Cardiac fibroblast (primary cell): ENCODE measurements at regions not wholly inside any gene's neighbourhood (a gene's known extent, or its start where the extent isn't known, plus 50 kb on each side); places are given as distances from the start of the nearest gene placed in this dataset.
A peak's percentile ranks its signal among the peaks of the same experiment; 100 is the strongest.

Source experiments
- DNase-seq, 2 donors: peaks; one replicate each; pipeline versions ENCODE4 v3.0.0 to v3.0.0-alpha.2; 2010; ENCODE audit warnings: low read depth in 2 of 2
- H3K4me3 ChIP-seq, 2 donors: replicated peaks in 1 of 2; 1 replicate in 1 of 2; 2 replicates in 1 of 2; pipeline ENCODE4 v1.5.1; 2011; ENCODE audit warnings: low read depth in 2 of 2, low read length in 2 of 2, mild to moderate bottlenecking in 2 of 2, moderate library complexity in 1 of 2
- TF ChIP-seq, protein P1 (sequence below): IDR thresholded peaks from one replicate; pipeline ENCODE4 v1.5.1; 2011; ENCODE audit warnings: low read depth, mild to moderate bottlenecking, low read length, inconsistent platforms

- H3K4me3 ChIP-seq: no peak overlapping the region
- TF ChIP-seq, protein P1, sequence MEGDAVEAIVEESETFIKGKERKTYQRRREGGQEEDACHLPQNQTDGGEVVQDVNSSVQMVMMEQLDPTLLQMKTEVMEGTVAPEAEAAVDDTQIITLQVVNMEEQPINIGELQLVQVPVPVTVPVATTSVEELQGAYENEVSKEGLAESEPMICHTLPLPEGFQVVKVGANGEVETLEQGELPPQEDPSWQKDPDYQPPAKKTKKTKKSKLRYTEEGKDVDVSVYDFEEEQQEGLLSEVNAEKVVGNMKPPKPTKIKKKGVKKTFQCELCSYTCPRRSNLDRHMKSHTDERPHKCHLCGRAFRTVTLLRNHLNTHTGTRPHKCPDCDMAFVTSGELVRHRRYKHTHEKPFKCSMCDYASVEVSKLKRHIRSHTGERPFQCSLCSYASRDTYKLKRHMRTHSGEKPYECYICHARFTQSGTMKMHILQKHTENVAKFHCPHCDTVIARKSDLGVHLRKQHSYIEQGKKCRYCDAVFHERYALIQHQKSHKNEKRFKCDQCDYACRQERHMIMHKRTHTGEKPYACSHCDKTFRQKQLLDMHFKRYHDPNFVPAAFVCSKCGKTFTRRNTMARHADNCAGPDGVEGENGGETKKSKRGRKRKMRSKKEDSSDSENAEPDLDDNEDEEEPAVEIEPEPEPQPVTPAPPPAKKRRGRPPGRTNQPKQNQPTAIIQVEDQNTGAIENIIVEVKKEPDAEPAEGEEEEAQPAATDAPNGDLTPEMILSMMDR: no peak
- DNase-seq: no peak
Observed at GRCh38 chr6:22362361-22362760, 65.5 kb upstream of the PRL start.

DNA sequence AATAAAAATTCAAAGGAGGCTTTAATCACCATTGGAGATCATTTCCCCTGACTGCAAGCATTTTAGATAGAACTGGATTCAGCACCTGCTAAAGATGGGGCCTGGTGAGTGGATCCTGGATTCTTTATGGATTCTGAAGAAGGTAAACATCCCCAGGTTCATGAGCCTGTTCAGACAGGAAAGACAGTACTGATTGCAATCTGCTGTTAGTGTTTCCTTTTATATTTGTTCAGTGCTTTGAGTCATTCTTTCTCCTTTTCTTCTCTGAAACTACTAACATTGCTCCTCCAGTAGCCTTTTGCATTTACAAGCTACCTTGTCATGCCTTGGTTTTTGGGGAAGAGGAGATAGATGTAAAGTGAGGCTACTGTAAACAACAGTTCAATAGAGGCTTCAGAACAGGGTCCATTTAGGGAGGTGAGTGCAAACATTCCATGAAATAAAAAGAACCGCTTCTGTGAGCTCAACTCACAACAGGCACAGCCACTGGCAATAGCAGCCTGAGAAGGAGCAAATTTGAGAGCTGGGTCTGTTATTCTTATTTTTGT lies 66.4 kb upstream of the PRL start:
- no peak overlapping the region for H3K4me3 ChIP-seq
- no peak for DNase-seq
- TF ChIP-seq, protein P1: no peak

GRCh38 chr6:22363714-22364239 lies 66.9 kb upstream of the PRL start:
- TF ChIP-seq, protein P1: no peak
- H3K4me3 ChIP-seq: no peak overlapping the region
- no peak for DNase-seq

GRCh38 chr6:22364306-22364705 lies 67.5 kb upstream of the PRL start:
- DNase-seq: peak in 1 of 2 donors; percentile 69
- TF ChIP-seq, protein P1: no peak
- H3K4me3 ChIP-seq: no peak overlapping the region

DNA sequence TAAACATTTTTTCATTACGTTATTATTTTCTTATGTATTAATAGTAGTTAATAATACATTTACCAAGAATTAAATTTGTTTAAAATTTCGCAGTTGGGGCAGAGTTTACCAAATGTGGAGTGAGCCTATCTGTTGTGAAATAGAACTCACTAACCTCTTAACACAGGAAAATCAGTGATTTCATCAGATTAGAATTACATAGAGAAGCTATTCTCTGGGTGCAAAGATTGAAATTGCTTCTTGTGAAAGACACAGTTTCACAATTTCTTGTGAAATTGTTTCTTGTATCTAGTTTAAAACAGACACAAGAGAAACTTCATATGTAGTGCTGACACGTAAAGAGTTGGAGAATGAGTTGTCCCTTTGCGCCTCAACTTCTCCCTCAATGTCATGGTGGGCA lies 69.4 kb upstream of the PRL start:
- H3K4me3 ChIP-seq: no peak overlapping the region
- DNase-seq: peak in 1 of 2 donors; percentile 54
- TF ChIP-seq, protein P1: no peak

- no peak for DNase-seq
- TF ChIP-seq, protein P1: no peak
- H3K4me3 ChIP-seq: no peak overlapping the region
Observed at GRCh38 chr6:22367346-22367745, 70.5 kb upstream of the PRL start.

GRCh38 chr6:22368794-22369193 lies 72.0 kb upstream of the PRL start:
- TF ChIP-seq, protein P1: no peak
- peak in 1 of 2 donors; percentile 6 for DNase-seq
- H3K4me3 ChIP-seq: no peak overlapping the region
